Tibial artery (tissue), 4 donors: ENCODE measurements at regions not wholly inside any gene's neighbourhood (a gene's known extent, or its start where the extent isn't known, plus 50 kb on each side); places are given as distances from the start of the nearest gene placed in this dataset.

ENCODE experiments used
- DNase-seq, 2 donors: peaks; one replicate each; pipeline ENCODE4 v3.0.0-alpha.2; 2019
- H3K27ac ChIP-seq, 2 donors: fragments of 200-600 bp; sonication (generic) in 1 of 2; 1 replicate in 1 of 2; 2 replicates in 1 of 2; pipeline ENCODE4 v1.5.1; 2018 to 2019; ENCODE audit warnings: mild to moderate bottlenecking in 1 of 2
- H3K27me3 ChIP-seq, 2 donors: fragments of 200-600 bp; sonication (generic) in 1 of 2; one replicate each; pipeline versions ENCODE4 v1.5.1 to v1.6.0; 2016 to 2019
- H3K36me3 ChIP-seq, 3 donors: fragments of 200-600 bp; sonication (generic) in 2 of 3; one replicate each; pipeline ENCODE4 v1.5.1; 2016 to 2019; ENCODE audit warnings: mild to moderate bottlenecking in 2 of 3
- H3K4me1 ChIP-seq, 4 donors: fragments of 200-600 bp; sonication (generic) in 2 of 4; 1 replicate in 3 of 4; 2 replicates in 1 of 4; pipeline ENCODE4 v1.5.1; 2016 to 2019
- H3K4me3 ChIP-seq, 2 donors: fragments of 200-600 bp; sonication (generic) in 1 of 2; 1 replicate in 1 of 2; 2 replicates in 1 of 2; pipeline ENCODE4 v1.5.1; 2018 to 2019; ENCODE audit warnings: mild to moderate bottlenecking in 2 of 2
- H3K9me3 ChIP-seq, 3 donors: fragments of 200-600 bp; sonication (generic) in 1 of 3; one replicate each; pipeline ENCODE4 v1.5.1; 2016 to 2019
- CTCF ChIP-seq, 2 experiments: fragments of 200-600 bp in 1 of 2; fragments of 450-650 bp in 1 of 2; IDR thresholded peaks; one replicate each; pipeline ENCODE4 v1.5.1; 2017 to 2019; ENCODE audit warnings: antibody characterized with exemption in 2 of 2, mild to moderate bottlenecking in 1 of 2, moderate library complexity in 1 of 2
- intact Hi-C: fragments of 100-400 bp; cut with DNase I; formaldehyde crosslinking; loops from one replicate; pipeline ENCODE4 v1.15.0; 2023; ENCODE audit warnings: low total_unique reads

- TF ChIP-seq CTCF (IDR thresholded peaks at IDR 0.05) = no peak
- intact Hi-C loops = no loop called here
- DNase-seq = no peak
Measured at GRCh38 chr5:101574017-101574416, 670.9 kb upstream of the ST8SIA4 start.

GRCh38 chr5:101561018-101561417, 657.9 kb upstream of the ST8SIA4 start:
- no peaks in the 10 kb centered on the region for H3K27me3 ChIP-seq
- H3K4me3 ChIP-seq = no peak overlapping the region
- intact Hi-C loops = no loop called here
- DNase-seq = no peak
- H3K27ac ChIP-seq = no peak overlapping the region
- H3K9me3 ChIP-seq = no peaks in the 10 kb centered on the region
- H3K36me3 ChIP-seq = no peaks in the 10 kb centered on the region
- no peak for TF ChIP-seq CTCF (IDR thresholded peaks at IDR 0.05)
- H3K4me1 ChIP-seq = no peaks in the 10 kb centered on the region

More at GRCh38 chr5:101574017-101574416, 670.9 kb upstream of the ST8SIA4 start:
- Histone ChIP-seq H3K27me3 (no peaks in the 10 kb centered on the region), H3K9me3 (no peaks in the 10 kb centered on the region), H3K27ac (no peak overlapping the region), H3K36me3 (no peaks in the 10 kb centered on the region), H3K4me3 (no peak overlapping the region), H3K4me1 (no peaks in the 10 kb centered on the region)

- intact Hi-C loops = no loop called here
- no peak for TF ChIP-seq CTCF (IDR thresholded peaks at IDR 0.05)
- H3K27ac ChIP-seq = no peak overlapping the region
- H3K9me3 ChIP-seq = no peaks in the 10 kb centered on the region
- no peaks in the 10 kb centered on the region for H3K27me3 ChIP-seq
- no peak for DNase-seq
- no peaks in the 10 kb centered on the region for H3K36me3 ChIP-seq
- no peak overlapping the region for H3K4me3 ChIP-seq
- H3K4me1 ChIP-seq = no peaks in the 10 kb centered on the region
Measured at GRCh38 chr5:101543780-101544179, 640.7 kb upstream of the ST8SIA4 start.

GRCh38 chr5:101539315-101539714, 636.2 kb upstream of the ST8SIA4 start:
- H3K27ac ChIP-seq = no peak overlapping the region
- TF ChIP-seq CTCF (IDR thresholded peaks at IDR 0.05) = no peak
- intact Hi-C loops = no loop called here
- H3K9me3 ChIP-seq = no peaks in the 10 kb centered on the region
- DNase-seq = no peak
- H3K36me3 ChIP-seq = no peaks in the 10 kb centered on the region
- no peaks in the 10 kb centered on the region for H3K27me3 ChIP-seq
- no peaks in the 10 kb centered on the region for H3K4me1 ChIP-seq
- no peak overlapping the region for H3K4me3 ChIP-seq

GRCh38 chr5:101535626-101536025, 632.5 kb upstream of the ST8SIA4 start:
- H3K4me1 ChIP-seq = no peaks in the 10 kb centered on the region
- H3K4me3 ChIP-seq = no peak overlapping the region
- no peaks in the 10 kb centered on the region for H3K36me3 ChIP-seq
- TF ChIP-seq CTCF (IDR thresholded peaks at IDR 0.05) = no peak
- H3K9me3 ChIP-seq = no peaks in the 10 kb centered on the region
- no peak overlapping the region for H3K27ac ChIP-seq
- no peaks in the 10 kb centered on the region for H3K27me3 ChIP-seq
- intact Hi-C loops = no loop called here
- DNase-seq = no peak

GRCh38 chr5:101534491-101535110, 631.5 kb upstream of the ST8SIA4 start:
- no peak overlapping the region for H3K27ac ChIP-seq
- DNase-seq = no peak
- intact Hi-C loops = no loop called here
- no peaks in the 10 kb centered on the region for H3K36me3 ChIP-seq
- no peak overlapping the region for H3K4me3 ChIP-seq
- no peaks in the 10 kb centered on the region for H3K9me3 ChIP-seq
- TF ChIP-seq CTCF (IDR thresholded peaks at IDR 0.05) = no peak
- no peaks in the 10 kb centered on the region for H3K27me3 ChIP-seq
- no peaks in the 10 kb centered on the region for H3K4me1 ChIP-seq
